ENCODE measurements at regions not wholly inside any gene's neighbourhood (a gene's known extent, or its start where the extent isn't known, plus 50 kb on each side); places are given as distances from the start of the nearest gene placed in this dataset.

- TF ChIP-seq CTCF (IDR thresholded peaks at IDR 0.05) = no peak
- no peak for TF ChIP-seq POLR2A (IDR thresholded peaks at IDR 0.05)
Measured at GRCh38 chr5:19196631-19197030, 791.4 kb downstream of the CDH18 start.
